Cerebellar cortex (tissue), 1 donor: ENCODE measurements at regions not wholly inside any gene's neighbourhood (a gene's known extent, or its start where the extent isn't known, plus 50 kb on each side); places are given as distances from the start of the nearest gene placed in this dataset.

Experiments
- DNase-seq: peaks from one replicate; pipeline ENCODE4 v3.0.0-alpha.2; 2015; ENCODE audit warnings: low spot score

DNA sequence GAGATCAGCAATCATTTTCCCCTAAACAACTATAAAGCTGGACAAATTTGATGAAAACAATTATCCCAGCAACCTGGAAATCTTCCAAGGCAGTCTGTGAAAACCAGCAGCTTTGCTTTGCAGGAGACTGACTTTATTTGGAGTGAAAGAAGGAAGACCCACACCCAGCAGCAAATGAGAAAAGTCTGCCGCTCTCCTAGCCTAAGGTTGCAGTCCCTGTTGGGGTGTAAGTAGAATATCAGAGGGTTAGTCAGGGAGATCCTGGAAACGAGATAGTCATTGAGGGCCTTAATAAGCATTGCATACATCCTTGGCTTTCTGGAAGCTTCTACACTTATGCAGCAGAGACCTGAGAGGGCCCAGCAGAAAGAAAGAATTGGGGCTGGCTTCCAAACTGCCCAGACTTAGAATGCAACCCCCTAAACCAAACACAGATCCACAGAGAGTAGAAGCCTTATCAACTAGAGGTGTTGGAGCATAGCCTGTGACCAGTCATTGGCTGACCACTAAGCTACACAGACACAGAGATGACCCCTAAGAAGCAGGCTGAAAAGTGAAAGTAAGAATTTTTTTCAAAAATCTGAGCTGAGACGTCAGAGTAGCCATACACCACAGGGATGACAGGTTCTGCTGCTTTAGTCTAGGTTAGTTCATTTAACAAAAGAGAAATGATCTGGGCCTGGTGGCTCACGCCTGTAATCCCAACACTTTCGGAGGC is 98.3 kb downstream of the LYPLAL1 start:
- DNase-seq = no peak

DNA sequence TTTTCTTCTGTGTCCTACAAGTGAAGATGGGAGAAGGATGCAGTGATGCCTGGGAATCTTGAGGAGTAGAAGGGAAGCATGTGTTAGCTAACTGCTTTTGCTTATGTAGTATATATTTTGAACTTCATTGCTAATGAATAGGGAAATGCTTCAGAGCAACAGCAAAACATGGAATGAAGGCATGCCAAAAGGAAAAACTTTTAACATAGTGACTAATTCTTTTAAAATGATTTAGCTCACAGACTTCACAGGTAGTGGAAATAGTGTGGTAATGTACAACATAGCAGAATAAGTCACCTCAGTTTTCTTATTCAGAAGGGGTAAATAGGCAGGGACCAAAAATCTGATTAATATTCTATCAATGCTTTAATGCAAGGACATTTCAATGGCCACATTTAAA is 95.5 kb downstream of the LYPLAL1 start:
- DNase-seq = no peak

DNA sequence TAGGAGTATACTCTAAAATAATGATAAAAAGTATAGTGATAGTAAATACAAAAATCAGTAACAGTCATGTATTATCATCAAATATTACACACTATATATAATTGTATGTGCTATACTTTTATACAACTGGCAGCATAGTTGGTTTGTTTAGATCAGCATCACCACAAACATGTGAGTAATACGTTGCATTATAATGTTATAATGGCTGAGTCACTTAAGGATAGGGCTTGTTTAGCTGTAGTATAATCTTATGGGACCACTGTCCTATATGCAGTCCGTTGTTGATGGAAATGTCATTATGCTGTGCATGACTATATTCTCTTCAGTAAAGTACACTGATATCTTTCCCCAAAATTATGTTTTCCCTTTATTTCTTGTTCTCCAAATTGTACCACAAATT is 92.8 kb downstream of the LYPLAL1 start:
- DNase-seq = no peak

DNA sequence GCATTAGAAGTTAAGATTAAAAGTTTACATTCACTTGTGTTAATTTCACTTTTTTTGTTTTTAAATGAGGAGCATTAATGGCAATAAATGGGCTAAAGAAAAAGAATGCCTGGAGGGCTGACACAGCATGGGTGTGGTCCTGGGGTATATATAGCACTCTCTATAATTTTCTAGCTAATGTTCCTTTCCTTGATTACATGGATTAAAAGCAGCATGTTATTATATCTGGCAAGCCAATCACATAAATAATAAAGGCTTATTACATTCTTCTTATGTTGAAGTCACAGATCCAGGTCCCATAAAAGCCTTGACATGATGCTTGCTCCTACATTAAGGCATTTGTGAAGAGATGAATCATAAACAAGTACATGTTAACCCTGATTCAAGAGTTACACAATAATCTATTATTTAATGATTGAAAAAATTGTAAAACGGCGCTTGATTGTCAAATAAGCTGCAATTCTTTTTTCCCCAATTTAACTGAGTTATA is 91.4 kb downstream of the LYPLAL1 start:
- DNase-seq = no peak

DNA sequence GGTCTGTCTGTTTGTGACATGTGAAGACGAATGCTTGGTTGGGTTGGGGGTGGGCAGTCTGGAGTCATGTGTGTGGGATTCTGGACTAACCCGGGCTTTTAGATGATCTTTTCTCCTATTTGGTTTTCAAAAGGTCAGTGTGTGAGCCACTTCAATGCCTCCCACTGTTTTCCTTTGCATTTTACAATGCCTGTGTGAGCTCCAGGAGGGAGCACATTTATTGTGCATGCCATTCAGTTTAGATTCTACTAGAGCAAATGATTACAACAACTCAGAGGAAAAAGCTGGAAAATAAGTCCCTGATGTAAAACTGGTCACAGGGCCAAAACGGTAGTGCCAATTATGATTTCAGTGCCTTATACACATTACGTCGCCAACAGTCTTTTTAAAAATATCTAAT is 90.9 kb downstream of the LYPLAL1 start:
- no peak for DNase-seq
